DND-41 (cell line): ENCODE measurements at regions not wholly inside any gene's neighbourhood (a gene's known extent, or its start where the extent isn't known, plus 50 kb on each side); places are given as distances from the start of the nearest gene placed in this dataset.

ENCODE experiments used
- ATAC-seq: fragments of 200-7000 bp; cut with Tn5 transposase; 3 replicates; pipeline ENCODE4 v1.9.1; 2021; ENCODE audit warnings: low read depth; ENCODE audit not compliant: insufficient read depth
- DNase-seq: peaks from one replicate; pipeline ENCODE4 v3.0.0-alpha.2; 2020
- H2AFZ ChIP-seq: 2 replicates; pipeline ENCODE4 v1.6.0; 2012; ENCODE audit warnings: low read depth, low read length
- H3K27ac ChIP-seq: 2 replicates; pipeline ENCODE4 v1.5.1; 2012; ENCODE audit warnings: low read length, inconsistent platforms
- H3K27me3 ChIP-seq: fragments of 200-600 bp; sonication (generic); 2 replicates; pipeline ENCODE4 v1.6.0; 2012; ENCODE audit warnings: low read length, mild to moderate bottlenecking, inconsistent platforms; ENCODE audit not compliant: insufficient read depth, poor library complexity
- H3K36me3 ChIP-seq: 2 replicates; pipeline ENCODE4 v1.5.1; 2012; ENCODE audit warnings: low read length, inconsistent platforms; ENCODE audit not compliant: insufficient read depth
- H3K4me1 ChIP-seq: 2 replicates; pipeline ENCODE4 v1.5.1; 2012; ENCODE audit warnings: mild to moderate bottlenecking, low read length; ENCODE audit not compliant: insufficient read depth
- H3K4me2 ChIP-seq: 2 replicates; pipeline ENCODE4 v1.6.0; 2012; ENCODE audit warnings: mild to moderate bottlenecking, moderate library complexity, low read length, inconsistent platforms; ENCODE audit not compliant: insufficient read depth
- H3K4me3 ChIP-seq, 2 experiments: fragments of 200-600 bp in 1 of 2; shearing (Covaris generic) in 1 of 2; 2 replicates each; pipeline ENCODE4 v1.5.1; 2012 to 2016; ENCODE audit warnings: inconsistent platforms in 2 of 2, low read length in 2 of 2, mild to moderate bottlenecking in 2 of 2, low read depth in 1 of 2, moderate library complexity in 1 of 2
- H3K79me2 ChIP-seq: 2 replicates; pipeline ENCODE4 v1.6.0; 2012; ENCODE audit warnings: low read length, inconsistent platforms; ENCODE audit not compliant: insufficient read depth
- H3K9ac ChIP-seq: 2 replicates; pipeline ENCODE4 v1.6.0; 2012; ENCODE audit warnings: low read depth, mild to moderate bottlenecking, inconsistent platforms, low read length, moderate library complexity
- H3K9me3 ChIP-seq: 2 replicates; pipeline ENCODE4 v1.5.1; 2012; ENCODE audit warnings: low read length, moderate library complexity, mild to moderate bottlenecking, inconsistent platforms; ENCODE audit not compliant: insufficient read depth, severe bottlenecking
- H4K20me1 ChIP-seq: 2 replicates; pipeline ENCODE4 v1.6.0; 2012; ENCODE audit warnings: low read length; ENCODE audit not compliant: insufficient read depth
- EZH2 ChIP-seq: IDR thresholded peaks from 3 replicates; pipeline ENCODE4 v1.6.1; 2012; ENCODE audit warnings: borderline replicate concordance, low read depth, mild to moderate bottlenecking, moderate library complexity, low read length, inconsistent platforms; ENCODE audit not compliant: severe bottlenecking
- TF ChIP-seq, protein P1 (sequence below): IDR thresholded peaks from 2 replicates; pipeline ENCODE4 v1.5.1; 2012; ENCODE audit warnings: borderline replicate concordance, low read length, moderate library complexity, mild to moderate bottlenecking; ENCODE audit not compliant: poor library complexity, severe bottlenecking; ENCODE audit errors: extremely low read depth

DNA sequence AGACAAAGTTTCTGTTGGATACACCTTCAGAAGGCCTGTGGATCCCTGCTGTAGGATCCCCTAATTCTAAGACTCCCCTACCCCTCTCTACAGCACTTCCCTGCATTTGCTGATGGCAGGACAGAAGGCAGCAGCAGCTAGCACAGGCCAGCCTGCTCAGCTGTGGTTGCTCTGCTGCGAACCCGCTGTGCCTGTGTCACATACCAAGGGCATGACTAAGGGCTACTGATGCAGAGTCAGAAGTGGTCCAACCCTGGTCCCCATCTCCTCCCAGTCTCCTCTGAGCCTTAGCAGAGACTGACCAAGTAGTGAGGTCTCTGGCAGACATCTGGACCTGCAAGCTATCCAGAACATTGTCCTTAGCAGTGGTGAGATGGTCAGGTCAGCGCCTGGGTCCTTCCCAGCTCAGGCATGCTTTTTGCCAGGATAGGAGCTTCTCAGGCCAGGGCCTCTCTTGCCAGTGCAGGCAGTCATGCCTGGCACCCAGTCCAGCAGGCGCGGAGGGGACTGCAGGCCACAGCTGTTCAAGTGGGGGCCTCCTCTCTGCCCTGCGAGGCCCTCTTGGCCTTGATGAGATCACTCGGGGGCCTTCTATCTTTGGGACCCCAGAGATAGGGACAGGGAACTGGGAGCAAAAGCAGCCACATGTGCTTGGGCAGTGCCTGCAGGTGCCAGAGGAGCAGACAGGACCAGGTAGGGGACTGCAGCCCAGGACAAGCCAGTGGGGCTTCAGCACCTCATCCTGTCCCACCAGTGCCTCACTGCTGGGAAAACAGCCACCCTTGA is 146.4 kb downstream of the ZNF248 start:
- Histone ChIP-seq H2AFZ (no peak overlapping the region), H3K9ac (no peak overlapping the region), H4K20me1 (no peaks in the 10 kb centered on the region), H3K36me3 (no peaks in the 10 kb centered on the region), H3K9me3 (no peaks in the 10 kb centered on the region), H3K79me2 (no peaks in the 10 kb centered on the region), H3K4me1 (no peaks in the 10 kb centered on the region), H3K4me3 (no peak overlapping the region), H3K27me3 (no peaks in the 10 kb centered on the region), H3K4me2 (no peak overlapping the region), H3K27ac (no peak overlapping the region)
- no peak for ATAC-seq
- DNase-seq = no peak
- TF ChIP-seq, protein P1, sequence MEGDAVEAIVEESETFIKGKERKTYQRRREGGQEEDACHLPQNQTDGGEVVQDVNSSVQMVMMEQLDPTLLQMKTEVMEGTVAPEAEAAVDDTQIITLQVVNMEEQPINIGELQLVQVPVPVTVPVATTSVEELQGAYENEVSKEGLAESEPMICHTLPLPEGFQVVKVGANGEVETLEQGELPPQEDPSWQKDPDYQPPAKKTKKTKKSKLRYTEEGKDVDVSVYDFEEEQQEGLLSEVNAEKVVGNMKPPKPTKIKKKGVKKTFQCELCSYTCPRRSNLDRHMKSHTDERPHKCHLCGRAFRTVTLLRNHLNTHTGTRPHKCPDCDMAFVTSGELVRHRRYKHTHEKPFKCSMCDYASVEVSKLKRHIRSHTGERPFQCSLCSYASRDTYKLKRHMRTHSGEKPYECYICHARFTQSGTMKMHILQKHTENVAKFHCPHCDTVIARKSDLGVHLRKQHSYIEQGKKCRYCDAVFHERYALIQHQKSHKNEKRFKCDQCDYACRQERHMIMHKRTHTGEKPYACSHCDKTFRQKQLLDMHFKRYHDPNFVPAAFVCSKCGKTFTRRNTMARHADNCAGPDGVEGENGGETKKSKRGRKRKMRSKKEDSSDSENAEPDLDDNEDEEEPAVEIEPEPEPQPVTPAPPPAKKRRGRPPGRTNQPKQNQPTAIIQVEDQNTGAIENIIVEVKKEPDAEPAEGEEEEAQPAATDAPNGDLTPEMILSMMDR = no peak
- no peak for TF ChIP-seq EZH2

DNA sequence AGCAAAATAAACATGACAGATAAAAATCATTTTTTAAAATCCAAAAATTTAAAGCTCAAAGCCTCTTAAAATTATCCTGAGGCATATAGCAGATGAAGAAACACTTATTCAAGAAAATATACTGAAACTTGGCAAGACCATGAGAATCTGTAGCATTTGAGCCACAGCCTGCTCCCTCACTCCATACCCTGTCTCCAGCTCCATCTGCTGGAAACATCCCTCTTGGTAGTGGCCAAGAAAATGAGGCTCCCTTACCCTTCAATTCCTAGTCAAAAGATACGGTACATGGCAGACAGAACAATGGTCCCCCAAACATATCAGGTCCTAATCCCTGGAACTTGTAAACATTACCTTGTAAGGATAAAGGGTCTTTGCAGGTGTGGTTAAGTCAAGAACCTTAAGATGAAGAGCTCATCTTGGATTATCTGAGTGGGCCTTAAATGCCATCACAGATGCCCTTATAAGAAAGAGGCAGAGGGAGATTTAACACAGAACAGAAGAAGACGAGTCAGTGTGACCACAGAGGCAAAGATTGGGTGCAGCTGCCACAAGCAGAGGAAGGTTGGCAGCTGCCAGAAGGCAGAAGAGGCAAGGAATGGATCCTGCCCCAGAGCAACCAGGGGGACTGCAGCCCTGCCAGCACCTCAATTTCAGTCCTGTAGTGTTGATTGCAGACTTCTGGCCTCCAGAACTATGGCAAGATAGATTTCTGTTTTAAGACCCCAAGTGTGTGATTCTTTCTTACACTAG is 149.4 kb downstream of the ZNF248 start:
- Histone ChIP-seq H3K9me3 (no peaks in the 10 kb centered on the region), H2AFZ (no peak overlapping the region), H3K27me3 (no peaks in the 10 kb centered on the region), H3K4me1 (no peaks in the 10 kb centered on the region), H3K36me3 (no peaks in the 10 kb centered on the region), H3K4me3 (no peak overlapping the region), H3K27ac (no peak overlapping the region), H3K9ac (no peak overlapping the region), H3K4me2 (no peak overlapping the region), H3K79me2 (no peaks in the 10 kb centered on the region), H4K20me1 (no peaks in the 10 kb centered on the region)
- ATAC-seq = peak; percentile 58
- no peak for TF ChIP-seq EZH2
- TF ChIP-seq, protein P1 = peak; percentile 26
- no peak for DNase-seq

DNA sequence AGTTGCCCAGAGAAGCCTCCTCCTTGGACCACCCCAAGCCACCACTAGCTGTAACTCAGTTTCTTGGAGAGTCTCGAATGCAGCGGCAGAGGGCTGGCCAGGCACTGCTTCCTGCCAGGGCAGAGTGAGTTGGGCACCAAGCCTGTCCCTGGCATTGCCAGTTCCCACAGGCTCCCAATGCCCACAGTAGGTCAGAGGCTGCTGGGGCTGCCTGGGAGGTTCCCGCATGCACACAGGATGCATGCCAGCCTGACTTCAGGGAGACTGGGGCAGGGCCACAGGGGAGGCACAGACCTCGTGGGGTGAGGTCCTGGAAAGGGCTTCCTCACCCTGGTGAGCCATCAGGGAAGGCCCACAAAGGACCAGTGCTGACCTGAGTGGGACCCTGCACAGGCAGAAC is 152.8 kb downstream of the ZNF248 start:
- no peaks in the 10 kb centered on the region for H3K79me2 ChIP-seq
- peaks cover 8% of the 10 kb centered on the region; the same call in 1 of the 2 replicates for H3K4me1 ChIP-seq
- H2AFZ ChIP-seq = no peak overlapping the region
- no peak for DNase-seq
- no peaks in the 10 kb centered on the region for H3K9me3 ChIP-seq
- H3K4me3 ChIP-seq = no peak overlapping the region
- H4K20me1 ChIP-seq = no peaks in the 10 kb centered on the region
- no peaks in the 10 kb centered on the region for H3K36me3 ChIP-seq
- no peak overlapping the region for H3K27ac ChIP-seq
- no peak for ATAC-seq
- H3K9ac ChIP-seq = no peak overlapping the region
- TF ChIP-seq EZH2 = no peak
- TF ChIP-seq, protein P1 = no peak
- no peak overlapping the region for H3K4me2 ChIP-seq
- no peaks in the 10 kb centered on the region for H3K27me3 ChIP-seq
